Urothelium cell line (cell line): ENCODE measurements at regions not wholly inside any gene's neighbourhood (a gene's known extent, or its start where the extent isn't known, plus 50 kb on each side); places are given as distances from the start of the nearest gene placed in this dataset.

Source experiments
- DNase-seq: peaks from one replicate; pipeline ENCODE4 v3.0.0; 2011; ENCODE audit warnings: low spot score, mixed read lengths
- FAIRE-seq: peaks from 2 replicates; lab custom pipeline; 2011; peaks lifted over from hg19 to GRCh38; lab: Jason Lieb, UNC

DNA sequence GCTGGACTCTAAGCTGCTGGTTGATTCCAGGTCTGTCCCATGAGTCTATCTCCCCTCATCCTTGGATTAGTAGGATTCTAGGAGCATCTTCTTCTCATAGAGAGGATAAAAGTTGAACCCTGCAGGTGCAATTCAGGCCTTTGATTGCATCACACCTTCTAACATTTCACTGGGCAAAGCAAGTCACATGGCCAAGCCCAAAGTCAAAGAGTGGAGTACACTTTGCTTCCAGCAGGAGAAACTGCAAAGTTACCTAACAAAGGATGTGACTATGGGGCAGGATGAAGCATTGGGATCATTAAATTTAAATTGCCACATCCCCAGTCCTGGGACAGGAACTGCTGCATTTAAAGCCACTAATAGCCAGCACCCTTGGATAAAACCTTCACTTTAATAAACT lies 51.0 kb upstream of the EGFLAM start:
- DNase-seq (no peak), FAIRE-seq (peak; percentile 27)

DNA sequence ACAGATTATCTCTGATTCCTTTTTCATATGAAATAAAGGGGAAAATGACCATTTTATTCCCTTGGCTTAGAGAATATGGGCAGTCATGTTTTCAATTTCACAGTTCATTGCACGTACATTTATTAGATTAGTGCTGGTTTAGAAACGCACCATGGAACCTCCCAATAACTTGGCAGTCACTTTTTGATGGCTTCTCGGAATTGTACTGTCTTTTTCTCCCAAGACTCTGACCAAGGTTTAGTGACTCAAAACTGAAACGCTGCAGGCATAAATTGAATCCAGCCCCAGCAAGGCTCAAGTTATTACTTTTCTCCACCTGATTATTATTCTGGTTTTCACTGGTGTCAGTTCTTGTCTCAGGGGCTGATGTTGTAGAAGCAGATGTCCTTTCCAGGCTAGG lies 55.6 kb upstream of the EGFLAM start:
- no peak for DNase-seq
- FAIRE-seq, result no peak

GRCh38 chr5:38200872-38201557 lies 57.3 kb upstream of the EGFLAM start:
- no peak for DNase-seq
- peak; percentile 59 for FAIRE-seq

DNA sequence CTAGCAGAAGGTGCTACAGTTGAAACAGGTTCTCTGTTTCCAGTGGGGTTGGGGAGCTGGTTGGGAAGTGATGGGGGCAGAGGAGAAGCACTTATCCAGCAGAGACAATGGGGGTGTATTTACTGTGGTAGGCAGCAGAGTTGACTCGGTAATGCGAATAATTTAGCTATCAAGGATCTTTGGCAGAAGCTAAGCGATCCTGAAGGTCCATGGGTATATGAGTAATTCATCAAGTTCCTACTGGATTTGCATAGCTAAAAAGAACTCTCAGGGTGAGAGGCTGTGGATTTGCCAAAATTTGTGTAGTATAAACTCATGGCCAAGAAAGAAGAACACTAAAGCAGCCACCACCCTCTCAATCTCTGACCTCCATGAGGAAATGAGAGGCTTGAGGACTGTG lies 61.2 kb upstream of the EGFLAM start:
- DNase-seq (no peak), FAIRE-seq (no peak)

DNA sequence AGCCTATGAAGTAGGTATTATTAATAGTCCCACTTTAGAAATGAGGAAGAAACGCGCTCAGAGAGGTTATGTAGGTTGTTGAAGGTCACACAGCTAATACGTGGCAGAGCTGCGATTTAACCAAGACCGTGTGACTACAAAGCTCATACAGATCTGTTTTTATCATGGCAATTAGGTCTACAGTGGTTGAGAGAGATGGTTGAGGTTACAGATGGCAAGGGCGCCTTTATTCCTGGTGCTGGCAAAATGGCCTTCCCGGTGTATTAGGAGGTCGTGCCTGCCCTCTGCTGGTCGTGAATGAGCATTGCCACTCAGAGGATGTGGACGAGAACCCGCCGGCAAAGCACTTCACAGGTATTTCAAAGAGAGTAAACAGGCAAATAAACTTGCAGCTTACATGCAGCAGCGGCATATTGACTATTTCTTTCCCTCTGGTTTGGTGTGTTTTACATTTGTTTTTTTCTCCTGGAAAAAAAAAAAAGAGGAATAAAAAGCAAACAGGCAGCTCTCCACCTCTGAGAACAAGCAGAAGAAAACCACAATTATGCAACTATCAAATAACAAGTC lies 65.3 kb upstream of the EGFLAM start:
- DNase-seq (peak; percentile 87), FAIRE-seq (peak; percentile 84)

- FAIRE-seq, result no peak
These were observed 66.7 kb upstream of the EGFLAM start for GRCh38 chr5:38191693-38192092.

DNA sequence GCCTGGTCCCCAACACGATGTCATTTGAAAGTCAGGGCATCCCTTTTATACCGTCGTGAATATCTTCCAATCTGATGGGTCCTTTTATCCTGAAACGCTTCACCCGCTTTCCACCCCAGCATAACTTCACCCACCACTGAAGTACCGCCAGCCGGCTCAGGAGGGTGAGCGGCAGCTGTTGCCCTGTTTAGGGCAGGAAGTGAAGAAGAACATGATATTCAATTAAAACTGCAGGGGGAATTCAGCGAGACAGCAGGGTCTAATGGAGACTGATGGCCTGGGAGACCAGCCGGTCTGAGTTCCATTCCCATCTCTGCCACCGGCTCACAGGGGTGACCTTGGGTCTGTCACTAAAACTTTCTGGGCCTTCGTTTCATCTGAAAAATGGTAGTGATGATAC lies 68.2 kb upstream of the EGFLAM start:
- FAIRE-seq (no peak), DNase-seq (no peak)

More at GRCh38 chr5:38191693-38192092, 66.7 kb upstream of the EGFLAM start:
- DNase-seq, result no peak

DNA sequence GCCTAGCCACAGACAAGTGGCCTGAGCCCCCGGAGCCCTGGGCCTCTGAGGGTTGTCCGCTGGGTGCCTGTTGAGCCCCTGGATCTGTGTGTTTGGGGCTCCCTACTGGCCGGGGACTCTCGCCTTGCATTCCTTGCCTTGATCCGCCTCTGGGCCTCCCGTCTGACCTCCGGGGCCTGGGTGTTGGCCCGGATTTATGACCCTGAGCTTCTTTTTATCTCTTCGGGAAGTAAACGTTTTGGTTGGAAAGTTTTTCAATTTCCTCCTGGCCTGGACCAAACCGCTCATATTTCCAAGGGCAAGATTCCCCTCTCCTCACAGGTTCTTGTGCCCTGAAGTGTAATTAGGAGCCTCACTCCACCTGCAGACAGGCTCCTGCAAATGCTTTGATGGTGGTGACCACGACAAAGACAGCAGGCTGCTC lies 69.3 kb upstream of the EGFLAM start:
- DNase-seq, result no peak
- no peak for FAIRE-seq

DNA sequence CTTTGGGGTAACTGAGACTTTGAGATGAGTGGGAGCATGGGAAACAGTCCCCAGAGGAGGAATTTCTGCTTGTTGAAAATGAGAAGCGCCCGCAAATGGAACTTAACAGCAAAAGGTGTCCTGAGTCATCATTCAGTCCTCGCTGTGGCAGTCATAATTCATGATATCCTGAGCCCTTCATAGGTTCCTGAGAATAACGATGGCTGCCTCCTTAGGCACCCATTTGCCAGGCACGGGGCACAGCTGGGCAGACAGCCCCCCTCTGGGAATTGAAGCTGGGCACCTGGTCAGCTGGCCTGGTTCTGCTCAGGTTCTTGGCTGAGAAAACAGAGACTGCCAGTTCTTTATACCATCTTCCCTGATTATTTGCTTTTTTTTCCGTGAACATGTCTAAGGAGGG lies 69.8 kb upstream of the EGFLAM start:
- FAIRE-seq (no peak), DNase-seq (no peak)

GRCh38 chr5:38187532-38187931 lies 70.8 kb upstream of the EGFLAM start:
- FAIRE-seq, result no peak
- DNase-seq, result no peak

- DNase-seq, result no peak
- peak; percentile 32 for FAIRE-seq
These were observed 73.7 kb upstream of the EGFLAM start for GRCh38 chr5:38184627-38185026.

- no peak for DNase-seq
- no peak for FAIRE-seq
These were observed 75.4 kb upstream of the EGFLAM start for GRCh38 chr5:38182991-38183390.

- DNase-seq, result no peak
- no peak for FAIRE-seq
These were observed 90.3 kb upstream of the EGFLAM start for GRCh38 chr5:38168029-38168428.

DNA sequence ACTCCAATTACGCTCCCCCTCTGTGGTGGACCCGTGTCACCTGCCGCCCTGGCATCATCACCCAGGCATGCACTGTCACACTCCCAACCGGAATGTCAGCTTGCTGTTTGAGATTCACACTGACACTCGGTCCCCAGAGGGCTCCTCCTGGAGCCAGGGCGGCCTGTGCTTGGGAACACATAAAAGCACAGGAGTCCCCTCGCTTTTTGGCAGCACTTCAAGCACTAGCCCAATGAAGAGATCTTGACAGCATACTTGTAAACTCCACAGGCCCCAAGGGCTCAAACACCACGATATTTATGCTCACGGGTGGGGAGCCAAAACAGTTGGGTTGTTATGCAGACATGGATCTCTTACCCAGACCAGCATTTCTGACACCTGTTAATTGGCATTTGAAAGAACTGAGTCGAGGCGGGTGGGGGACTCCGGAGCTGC lies 90.8 kb upstream of the EGFLAM start:
- DNase-seq (no peak), FAIRE-seq (no peak)

- DNase-seq (no peak), FAIRE-seq (no peak)
These were observed 91.5 kb upstream of the EGFLAM start for GRCh38 chr5:38166832-38167231.

- FAIRE-seq (no peak), DNase-seq (no peak)
These were observed 92.9 kb upstream of the EGFLAM start for GRCh38 chr5:38165435-38165834.

DNA sequence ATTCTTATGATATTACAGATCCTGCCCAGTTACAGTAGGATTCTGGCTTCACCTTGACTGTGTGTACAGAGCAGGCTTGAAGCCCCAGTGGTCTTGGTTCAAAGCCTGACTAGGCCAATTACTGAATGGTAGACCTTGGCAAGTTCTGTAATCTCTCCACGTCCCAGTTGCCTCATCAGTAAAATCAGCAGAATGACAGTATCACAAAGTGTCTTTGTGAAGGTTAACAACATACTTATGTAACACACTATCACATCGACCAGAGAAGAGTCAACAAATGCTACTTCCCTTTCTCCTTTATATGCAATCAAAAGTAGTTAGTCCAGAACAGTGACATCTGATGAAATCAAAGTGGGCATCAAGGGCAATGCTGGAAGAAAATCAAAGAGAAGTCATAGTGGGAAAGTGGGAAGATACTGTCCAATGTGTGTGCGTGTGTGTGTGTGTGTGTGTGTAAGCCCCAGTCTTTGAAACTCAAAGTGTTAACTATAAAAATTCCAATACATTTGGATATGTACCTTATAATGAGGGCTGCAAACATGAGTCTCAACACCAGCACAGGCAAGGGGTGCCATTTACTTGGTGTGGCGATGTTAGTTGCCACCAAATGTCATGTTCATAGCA lies 93.5 kb upstream of the EGFLAM start:
- DNase-seq (no peak), FAIRE-seq (no peak)

DNA sequence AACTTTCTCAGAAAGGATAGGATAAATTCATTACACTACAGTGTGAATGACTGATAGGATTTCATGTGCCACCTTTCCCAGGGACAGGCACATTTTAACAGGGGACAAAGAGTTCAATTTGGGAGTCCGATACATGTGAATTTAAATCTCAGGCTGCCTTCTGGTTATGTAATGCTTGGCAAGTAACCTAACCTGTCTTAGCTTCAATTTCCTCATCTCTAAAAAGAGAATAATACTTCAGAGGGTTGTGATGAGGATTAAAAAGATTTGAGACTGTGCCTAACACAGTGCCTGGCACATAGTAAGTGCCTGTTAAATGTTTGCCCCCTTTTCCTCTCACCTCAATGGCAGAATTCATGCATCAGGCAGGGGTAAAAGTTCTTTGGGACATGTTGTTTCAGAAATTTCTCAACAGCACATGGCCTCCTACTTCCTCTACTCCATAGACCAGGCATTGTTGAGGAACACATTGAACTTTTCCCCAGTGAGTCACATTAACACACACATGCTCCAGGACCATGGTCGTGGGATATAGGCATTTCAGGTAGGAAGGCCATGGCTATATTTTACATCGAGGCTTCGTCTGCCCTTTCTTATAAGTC lies 94.6 kb upstream of the EGFLAM start:
- no peak for FAIRE-seq
- no peak for DNase-seq

GRCh38 chr5:38162625-38163024 lies 95.7 kb upstream of the EGFLAM start:
- DNase-seq (no peak), FAIRE-seq (no peak)

GRCh38 chr5:38157024-38157423 lies 101.3 kb upstream of the EGFLAM start:
- no peak for FAIRE-seq
- no peak for DNase-seq

DNA sequence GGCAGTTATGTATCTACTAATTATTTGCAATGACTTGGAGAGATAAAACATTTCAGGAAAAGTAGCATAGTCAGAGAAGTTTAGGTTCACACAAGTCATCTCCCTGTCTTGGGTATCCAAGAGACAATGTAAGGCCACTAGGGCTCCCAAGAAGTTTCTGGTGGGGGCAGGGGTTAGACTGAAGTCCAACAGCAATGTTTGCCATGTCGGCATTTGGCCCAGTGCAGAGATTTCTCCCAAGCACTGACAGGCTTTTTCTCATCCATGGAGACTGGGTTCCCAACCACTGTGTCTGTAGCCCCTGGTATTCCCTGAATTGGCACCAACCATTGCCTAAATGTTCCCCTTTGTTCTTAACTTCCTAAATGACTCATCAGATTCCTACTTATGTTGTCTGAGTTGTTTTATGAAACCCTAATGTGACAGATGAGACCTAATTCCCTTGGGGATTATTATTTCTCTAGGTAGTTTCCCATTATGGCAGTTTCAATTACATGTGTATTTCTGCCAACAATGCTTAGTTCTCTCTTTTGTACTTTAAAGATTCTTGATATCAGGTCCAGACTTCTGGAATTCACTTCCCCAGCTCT lies 103.6 kb upstream of the EGFLAM start:
- no peak for FAIRE-seq
- peak; percentile 18 for DNase-seq

DNA sequence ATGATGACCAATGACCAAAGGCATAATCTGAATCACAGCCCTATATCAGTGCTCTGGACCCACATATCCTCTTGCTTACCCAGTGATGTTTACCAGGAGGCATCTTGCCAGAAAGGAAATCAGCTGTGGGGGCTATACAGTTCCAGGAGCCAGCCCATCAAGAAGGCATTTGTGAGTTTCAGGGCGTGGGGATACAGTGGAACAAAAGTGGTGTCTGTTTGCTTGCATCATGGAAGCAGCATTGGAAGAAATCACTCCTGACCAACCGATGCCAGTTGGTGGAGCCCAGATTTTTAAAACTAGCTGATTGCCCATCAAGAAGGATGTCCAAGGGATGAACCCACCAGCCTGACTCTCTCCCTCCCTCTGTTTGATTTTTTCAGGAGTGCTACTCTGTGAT lies 106.5 kb upstream of the EGFLAM start:
- FAIRE-seq (no peak), DNase-seq (no peak)
